ENCODE measurements at regions not wholly inside any gene's neighbourhood (a gene's known extent, or its start where the extent isn't known, plus 50 kb on each side); places are given as distances from the start of the nearest gene placed in this dataset.
A peak's percentile ranks its signal among the peaks of the same experiment; 100 is the strongest.
"Not testable (repeated sequence)": the region's sequence is repeated elsewhere in the genome, so short reads cannot be mapped to it uniquely, and the experiment has no call there.

GRCh38 chr7:66522518-66522917 is 106.2 kb upstream of the KCTD7 start:
- peak; percentile 58 for DNase-seq
- in situ Hi-C loops (cut with HindIII; ENCODE audit: low pct_ligation_motif_present, low pct_unique_long_range_greater_than_20kb, low sequenced_read_pairs) = no loop called here

- DNase-seq = no peak
Observed at GRCh38 chr7:66523409-66523808, 105.3 kb upstream of the KCTD7 start.

GRCh38 chr7:66524738-66525137 is 103.9 kb upstream of the KCTD7 start:
- DNase-seq = no peak
- in situ Hi-C loops (cut with HindIII; ENCODE audit: low pct_ligation_motif_present, low pct_unique_long_range_greater_than_20kb, low sequenced_read_pairs) = no loop called here

More at GRCh38 chr7:66523409-66523808, 105.3 kb upstream of the KCTD7 start:
- in situ Hi-C loops (cut with HindIII; ENCODE audit: low pct_ligation_motif_present, low pct_unique_long_range_greater_than_20kb, low sequenced_read_pairs) = no loop called here

GRCh38 chr7:66526782-66527181 is 101.9 kb upstream of the KCTD7 start:
- DNase-seq; in situ Hi-C loops (cut with HindIII; ENCODE audit: low pct_ligation_motif_present, low pct_unique_long_range_greater_than_20kb, low sequenced_read_pairs): not testable (repeated sequence)

GRCh38 chr7:66528652-66529051 is 100.0 kb upstream of the KCTD7 start:
- no peak for DNase-seq
- in situ Hi-C loops (cut with HindIII; ENCODE audit: low pct_ligation_motif_present, low pct_unique_long_range_greater_than_20kb, low sequenced_read_pairs) = no loop called here

- in situ Hi-C loops (cut with HindIII; ENCODE audit: low pct_ligation_motif_present, low pct_unique_long_range_greater_than_20kb, low sequenced_read_pairs) = no loop called here
Observed at GRCh38 chr7:66529883-66530610, 98.6 kb upstream of the KCTD7 start.

GRCh38 chr7:66535414-66536329 is 93.0 kb upstream of the KCTD7 start:
- in situ Hi-C loops (cut with HindIII; ENCODE audit: low pct_ligation_motif_present, low pct_unique_long_range_greater_than_20kb, low sequenced_read_pairs) = no loop called here
- DNase-seq = no peak

More at GRCh38 chr7:66529883-66530610, 98.6 kb upstream of the KCTD7 start:
- no peak for DNase-seq

- no peak for DNase-seq
- in situ Hi-C loops (cut with HindIII; ENCODE audit: low pct_ligation_motif_present, low pct_unique_long_range_greater_than_20kb, low sequenced_read_pairs) = no loop called here
Observed at GRCh38 chr7:66537380-66537779, 91.3 kb upstream of the KCTD7 start.

- no peak for DNase-seq
- in situ Hi-C loops (cut with HindIII; ENCODE audit: low pct_ligation_motif_present, low pct_unique_long_range_greater_than_20kb, low sequenced_read_pairs) = no loop called here
Observed at GRCh38 chr7:66537876-66538275, 90.8 kb upstream of the KCTD7 start.

GRCh38 chr7:66539264-66539623 is 89.4 kb upstream of the KCTD7 start:
- in situ Hi-C loops (cut with HindIII; ENCODE audit: low pct_ligation_motif_present, low pct_unique_long_range_greater_than_20kb, low sequenced_read_pairs) = no loop called here
- no peak for DNase-seq

- DNase-seq = no peak
- in situ Hi-C loops (cut with HindIII; ENCODE audit: low pct_ligation_motif_present, low pct_unique_long_range_greater_than_20kb, low sequenced_read_pairs) = no loop called here
Observed at GRCh38 chr7:66539902-66540375, 88.7 kb upstream of the KCTD7 start.

- in situ Hi-C loops (cut with HindIII; ENCODE audit: low pct_ligation_motif_present, low pct_unique_long_range_greater_than_20kb, low sequenced_read_pairs) = no loop called here
- no peak for DNase-seq
Observed at GRCh38 chr7:66542049-66542448, 86.6 kb upstream of the KCTD7 start.

GRCh38 chr7:66542528-66543269 is 86.0 kb upstream of the KCTD7 start:
- in situ Hi-C loops (cut with HindIII; ENCODE audit: low pct_ligation_motif_present, low pct_unique_long_range_greater_than_20kb, low sequenced_read_pairs) = no loop called here
- peak; percentile 51 for DNase-seq

- in situ Hi-C loops (cut with HindIII; ENCODE audit: low pct_ligation_motif_present, low pct_unique_long_range_greater_than_20kb, low sequenced_read_pairs) = no loop called here
- no peak for DNase-seq
Observed at GRCh38 chr7:66549466-66549865, 79.2 kb upstream of the KCTD7 start.

GRCh38 chr7:66553001-66553400 is 75.7 kb upstream of the KCTD7 start:
- no peak for DNase-seq

GRCh38 chr7:66553675-66554074 is 75.0 kb upstream of the KCTD7 start:
- DNase-seq; in situ Hi-C loops (cut with HindIII; ENCODE audit: low pct_ligation_motif_present, low pct_unique_long_range_greater_than_20kb, low sequenced_read_pairs): not testable (repeated sequence)

More at GRCh38 chr7:66553001-66553400, 75.7 kb upstream of the KCTD7 start:
- in situ Hi-C loops (cut with HindIII; ENCODE audit: low pct_ligation_motif_present, low pct_unique_long_range_greater_than_20kb, low sequenced_read_pairs) = no loop called here

- in situ Hi-C loops (cut with HindIII; ENCODE audit: low pct_ligation_motif_present, low pct_unique_long_range_greater_than_20kb, low sequenced_read_pairs); DNase-seq: not testable (repeated sequence)
Observed at GRCh38 chr7:66554291-66554690, 74.4 kb upstream of the KCTD7 start.

- in situ Hi-C loops (cut with HindIII; ENCODE audit: low pct_ligation_motif_present, low pct_unique_long_range_greater_than_20kb, low sequenced_read_pairs); DNase-seq: not testable (repeated sequence)
Observed at GRCh38 chr7:66554842-66555430, 73.7 kb upstream of the KCTD7 start.

Data from ACHN (cell line).